ENCODE measurements at regions not wholly inside any gene's neighbourhood (a gene's known extent, or its start where the extent isn't known, plus 50 kb on each side); places are given as distances from the start of the nearest gene placed in this dataset.

GRCh38 chrX:112259375-112259774 is 176.8 kb upstream of the TRPC5 start:
- H3K4me3 ChIP-seq (ENCODE audit: low read depth, low read length, poor library complexity, severe bottlenecking): no peak overlapping the region
- no peaks in the 10 kb centered on the region for H3K27me3 ChIP-seq (ENCODE audit: insufficient read depth, low read length)

GRCh38 chrX:112254896-112255295 is 172.3 kb upstream of the TRPC5 start:
- no peaks in the 10 kb centered on the region for H3K4me1 ChIP-seq (ENCODE audit: insufficient read depth, low read length, severe bottlenecking)
- no peak overlapping the region for H3K4me2 ChIP-seq (ENCODE audit: low read length)
- no peak overlapping the region for H3K9ac ChIP-seq (ENCODE audit: low read length)
- no peaks in the 10 kb centered on the region for H3K79me2 ChIP-seq (ENCODE audit: insufficient read depth, low read length)
- no peaks in the 10 kb centered on the region for H3F3A ChIP-seq (ENCODE audit: insufficient read depth, low read length)
- H3K27ac ChIP-seq (ENCODE audit: low read depth, low read length, poor library complexity, severe bottlenecking): no peak overlapping the region
- H3K9me3 ChIP-seq (ENCODE audit: low read length): no peaks in the 10 kb centered on the region
- H3K4me3 ChIP-seq (ENCODE audit: low read depth, low read length, poor library complexity, severe bottlenecking): no peak overlapping the region
- no peaks in the 10 kb centered on the region for H3K9me2 ChIP-seq (ENCODE audit: low read depth, low read length)
- no peak for TF ChIP-seq CTCF (IDR thresholded peaks at IDR 0.05; ENCODE audit: low read length)
- TF ChIP-seq EZH2 (IDR thresholded peaks at IDR 0.05; ENCODE audit: borderline replicate concordance, low read length): no peak
- no peaks in the 10 kb centered on the region for H3K36me3 ChIP-seq (ENCODE audit: insufficient read depth, low read length)
- no peak overlapping the region for H2AFZ ChIP-seq (ENCODE audit: low read length)
- H4K20me1 ChIP-seq (ENCODE audit: insufficient read depth, low read length): no peaks in the 10 kb centered on the region
- H3K27me3 ChIP-seq (ENCODE audit: insufficient read depth, low read length): no peaks in the 10 kb centered on the region

More at GRCh38 chrX:112259375-112259774, 176.8 kb upstream of the TRPC5 start:
- H4K20me1 ChIP-seq (ENCODE audit: insufficient read depth, low read length): no peaks in the 10 kb centered on the region
- H3K36me3 ChIP-seq (ENCODE audit: insufficient read depth, low read length): no peaks in the 10 kb centered on the region
- H3F3A ChIP-seq (ENCODE audit: insufficient read depth, low read length): no peaks in the 10 kb centered on the region
- no peak overlapping the region for H2AFZ ChIP-seq (ENCODE audit: low read length)
- no peak overlapping the region for H3K9ac ChIP-seq (ENCODE audit: low read length)
- H3K4me1 ChIP-seq (ENCODE audit: insufficient read depth, low read length, severe bottlenecking): no peaks in the 10 kb centered on the region
- TF ChIP-seq CTCF (IDR thresholded peaks at IDR 0.05; ENCODE audit: low read length): no peak
- no peak for TF ChIP-seq EZH2 (IDR thresholded peaks at IDR 0.05; ENCODE audit: borderline replicate concordance, low read length)
- no peak overlapping the region for H3K27ac ChIP-seq (ENCODE audit: low read depth, low read length, poor library complexity, severe bottlenecking)
- no peaks in the 10 kb centered on the region for H3K9me2 ChIP-seq (ENCODE audit: low read depth, low read length)
- H3K4me2 ChIP-seq (ENCODE audit: low read length): no peak overlapping the region
- no peaks in the 10 kb centered on the region for H3K79me2 ChIP-seq (ENCODE audit: insufficient read depth, low read length)
- no peaks in the 10 kb centered on the region for H3K9me3 ChIP-seq (ENCODE audit: low read length)

- Histone ChIP-seq H3K27me3 (ENCODE audit: insufficient read depth, low read length) (no peaks in the 10 kb centered on the region), H2AFZ (ENCODE audit: low read length) (no peak overlapping the region), H4K20me1 (ENCODE audit: insufficient read depth, low read length) (no peaks in the 10 kb centered on the region), H3K79me2 (ENCODE audit: insufficient read depth, low read length) (no peaks in the 10 kb centered on the region), H3F3A (ENCODE audit: insufficient read depth, low read length) (no peaks in the 10 kb centered on the region), H3K9ac (ENCODE audit: low read length) (no peak overlapping the region), H3K27ac (ENCODE audit: low read depth, low read length, poor library complexity, severe bottlenecking) (no peak overlapping the region), H3K4me2 (ENCODE audit: low read length) (no peak overlapping the region), H3K4me3 (ENCODE audit: low read depth, low read length, poor library complexity, severe bottlenecking) (no peak overlapping the region), H3K4me1 (ENCODE audit: insufficient read depth, low read length, severe bottlenecking) (no peaks in the 10 kb centered on the region), H3K9me2 (ENCODE audit: low read depth, low read length) (no peaks in the 10 kb centered on the region), H3K9me3 (ENCODE audit: low read length) (no peaks in the 10 kb centered on the region), H3K36me3 (ENCODE audit: insufficient read depth, low read length) (no peaks in the 10 kb centered on the region)
- TF ChIP-seq EZH2 (IDR thresholded peaks at IDR 0.05; ENCODE audit: borderline replicate concordance, low read length): no peak
- no peak for TF ChIP-seq CTCF (IDR thresholded peaks at IDR 0.05; ENCODE audit: low read length)
Observed at GRCh38 chrX:112247714-112248113, 165.1 kb upstream of the TRPC5 start.

Measured in OCI-LY1 (cell line).